Parathyroid adenoma (tissue), 2 donors: ENCODE measurements at regions not wholly inside any gene's neighbourhood (a gene's known extent, or its start where the extent isn't known, plus 50 kb on each side); places are given as distances from the start of the nearest gene placed in this dataset.

Experiments
- H2AFZ ChIP-seq: fragments of 300-600 bp; sonication (generic); one replicate; pipeline ENCODE4 v1.7.0; 2017; ENCODE audit warnings: antibody characterized with exemption, mild to moderate bottlenecking
- H3K27ac ChIP-seq: fragments of 300-600 bp; sonication (generic); one replicate; pipeline ENCODE4 v1.7.0; 2017
- H3K27me3 ChIP-seq: fragments of 300-600 bp; sonication (generic); one replicate; pipeline ENCODE4 v1.7.0; 2017; ENCODE audit warnings: low read length; ENCODE audit not compliant: control insufficient read depth, insufficient read depth
- H3K36me3 ChIP-seq: fragments of 300-600 bp; sonication (generic); one replicate; pipeline ENCODE4 v1.7.0; 2017; ENCODE audit warnings: low read length; ENCODE audit not compliant: control insufficient read depth, insufficient read depth
- H3K4me1 ChIP-seq: fragments of 300-600 bp; sonication (generic); one replicate; pipeline ENCODE4 v1.7.0; 2017; ENCODE audit warnings: control low read depth
- H3K4me2 ChIP-seq: fragments of 300-600 bp; sonication (generic); one replicate; pipeline ENCODE4 v1.7.0; 2017; ENCODE audit warnings: low read length
- H3K4me3 ChIP-seq: fragments of 300-600 bp; sonication (generic); one replicate; pipeline ENCODE4 v1.7.0; 2017; ENCODE audit warnings: low read depth, low read length
- H3K79me2 ChIP-seq: fragments of 300-600 bp; sonication (generic); one replicate; pipeline ENCODE4 v1.7.0; 2017; ENCODE audit warnings: control low read depth
- H3K9ac ChIP-seq: fragments of 300-600 bp; sonication (generic); one replicate; pipeline ENCODE4 v1.7.0; 2017; ENCODE audit warnings: mild to moderate bottlenecking
- H3K9me3 ChIP-seq: fragments of 300-600 bp; sonication (generic); one replicate; pipeline ENCODE4 v1.7.0; 2017; ENCODE audit warnings: low read length; ENCODE audit not compliant: control insufficient read depth
- CTCF ChIP-seq: fragments of 300-600 bp; sonication (generic); IDR thresholded peaks from one replicate; pipeline ENCODE4 v1.7.0; 2017; ENCODE audit warnings: antibody characterized with exemption, mild to moderate bottlenecking
- donor health status: primary hyperparathyroidism.

- no peaks in the 10 kb centered on the region for H3K9me3 ChIP-seq
- H3K4me1 ChIP-seq: no peaks in the 10 kb centered on the region
- H3K79me2 ChIP-seq: no peaks in the 10 kb centered on the region
- no peak overlapping the region for H3K4me2 ChIP-seq
- no peak overlapping the region for H2AFZ ChIP-seq
- no peaks in the 10 kb centered on the region for H3K36me3 ChIP-seq
- no peak overlapping the region for H3K4me3 ChIP-seq
- H3K27ac ChIP-seq: no peak overlapping the region
- TF ChIP-seq CTCF: no peak
- no peaks in the 10 kb centered on the region for H3K27me3 ChIP-seq
- no peak overlapping the region for H3K9ac ChIP-seq
Observed at GRCh38 chr5:13316176-13316575, 628.3 kb downstream of the DNAH5 start.

DNA sequence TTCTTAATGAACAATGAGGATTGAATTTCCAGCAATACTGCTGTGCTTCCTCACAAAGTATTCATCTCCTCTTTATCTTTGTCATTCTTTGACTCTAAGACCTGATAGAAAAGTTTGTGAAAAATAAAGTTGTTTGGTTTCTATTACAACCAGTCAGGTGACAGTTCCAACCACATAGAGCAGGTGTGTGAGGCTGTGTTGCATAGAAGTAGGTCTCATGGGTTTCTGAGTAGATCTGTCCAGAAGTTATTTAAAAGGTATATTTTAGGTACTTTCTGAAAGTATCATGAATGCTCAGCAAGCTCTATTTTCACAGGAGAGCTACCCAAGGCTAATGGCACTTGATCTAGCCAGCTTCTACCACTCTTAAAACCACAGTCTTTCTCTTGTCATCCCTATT, 637.0 kb downstream of the DNAH5 start:
- TF ChIP-seq CTCF: no peak
- no peaks in the 10 kb centered on the region for H3K79me2 ChIP-seq
- H2AFZ ChIP-seq: no peak overlapping the region
- H3K4me3 ChIP-seq: no peak overlapping the region
- H3K9ac ChIP-seq: no peak overlapping the region
- H3K4me2 ChIP-seq: no peak overlapping the region
- no peak overlapping the region for H3K27ac ChIP-seq
- H3K4me1 ChIP-seq: no peaks in the 10 kb centered on the region
- no peaks in the 10 kb centered on the region for H3K9me3 ChIP-seq
- H3K36me3 ChIP-seq: no peaks in the 10 kb centered on the region
- no peaks in the 10 kb centered on the region for H3K27me3 ChIP-seq

GRCh38 chr5:13303445-13303844, 641.0 kb downstream of the DNAH5 start:
- H3K36me3 ChIP-seq: no peaks in the 10 kb centered on the region
- H3K4me3 ChIP-seq: no peak overlapping the region
- no peaks in the 10 kb centered on the region for H3K9me3 ChIP-seq
- no peaks in the 10 kb centered on the region for H3K79me2 ChIP-seq
- no peak overlapping the region for H3K9ac ChIP-seq
- H3K4me1 ChIP-seq: no peaks in the 10 kb centered on the region
- no peak for TF ChIP-seq CTCF
- H3K4me2 ChIP-seq: no peak overlapping the region
- H2AFZ ChIP-seq: no peak overlapping the region
- H3K27ac ChIP-seq: no peak overlapping the region
- H3K27me3 ChIP-seq: no peaks in the 10 kb centered on the region

DNA sequence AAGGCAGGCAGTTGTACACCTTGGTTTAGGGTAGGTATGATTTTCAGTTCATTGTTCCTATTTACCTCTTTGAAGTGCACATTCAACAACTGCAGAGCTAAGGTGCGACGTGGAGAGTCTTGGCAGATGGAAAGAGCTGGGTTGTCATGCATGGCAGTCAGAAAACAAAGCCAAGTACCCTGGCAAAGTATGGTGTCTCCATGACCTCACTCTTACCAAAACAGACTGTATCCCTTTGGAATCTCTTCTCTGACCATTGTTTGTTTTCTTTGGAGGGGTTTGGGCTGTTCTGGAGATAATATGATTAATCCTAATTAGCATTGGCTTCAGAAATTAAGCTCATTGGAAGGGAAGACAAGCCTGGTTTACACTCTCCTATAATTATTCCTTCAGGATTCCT, 665.7 kb downstream of the DNAH5 start:
- no peak overlapping the region for H3K4me3 ChIP-seq
- no peaks in the 10 kb centered on the region for H3K79me2 ChIP-seq
- TF ChIP-seq CTCF: no peak
- no peaks in the 10 kb centered on the region for H3K9me3 ChIP-seq
- H3K4me1 ChIP-seq: no peaks in the 10 kb centered on the region
- H3K36me3 ChIP-seq: no peaks in the 10 kb centered on the region
- no peak overlapping the region for H3K27ac ChIP-seq
- H2AFZ ChIP-seq: no peak overlapping the region
- H3K27me3 ChIP-seq: no peaks in the 10 kb centered on the region
- H3K4me2 ChIP-seq: no peak overlapping the region
- H3K9ac ChIP-seq: no peak overlapping the region

DNA sequence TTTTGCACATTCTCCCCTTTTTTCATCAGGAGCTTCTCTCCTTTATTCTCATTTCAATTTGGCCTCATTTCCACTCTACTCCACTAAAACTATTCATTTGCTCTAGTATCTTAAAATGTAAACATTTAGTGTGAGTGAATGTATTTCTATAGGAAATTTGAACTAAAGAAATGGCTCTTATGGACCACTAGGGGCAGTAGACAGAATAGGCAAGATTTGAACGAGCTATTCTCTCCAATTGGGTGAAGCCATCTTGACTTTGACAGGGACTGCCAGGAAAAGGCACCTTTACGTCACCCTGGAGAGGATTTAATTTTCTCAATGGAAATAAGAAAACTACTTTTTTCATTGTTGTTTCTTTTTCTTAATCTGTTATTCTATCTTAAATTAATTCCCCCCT, 666.3 kb downstream of the DNAH5 start:
- Histone ChIP-seq H3K27ac (no peak overlapping the region), H3K4me1 (no peaks in the 10 kb centered on the region), H3K9me3 (no peaks in the 10 kb centered on the region), H3K9ac (no peak overlapping the region), H2AFZ (no peak overlapping the region), H3K4me3 (no peak overlapping the region), H3K36me3 (no peaks in the 10 kb centered on the region), H3K4me2 (no peak overlapping the region), H3K79me2 (no peaks in the 10 kb centered on the region), H3K27me3 (no peaks in the 10 kb centered on the region)
- TF ChIP-seq CTCF: no peak
